HG02870 (cell line): ENCODE measurements at regions not wholly inside any gene's neighbourhood (a gene's known extent, or its start where the extent isn't known, plus 50 kb on each side); places are given as distances from the start of the nearest gene placed in this dataset.
A peak's percentile ranks its signal among the peaks of the same experiment; 100 is the strongest.
"Not testable (repeated sequence)": the region's sequence is repeated elsewhere in the genome, so short reads cannot be mapped to it uniquely, and the experiment has no call there.

Experiments used
- ATAC-seq: cut with Tn5 transposase; IDR thresholded peaks from one replicate; pipeline ENCODE4 v1.9.1; 2021; ENCODE audit warnings: mild to moderate bottlenecking, moderate library complexity; ENCODE audit not compliant: unreplicated experiment

- ATAC-seq = peak; percentile 100
Observed at GRCh38 chr6:100228834-100229441, 234.9 kb upstream of the MCHR2 start.

GRCh38 chr6:100228437-100228833 lies 234.4 kb upstream of the MCHR2 start:
- ATAC-seq = peak; percentile 14

- ATAC-seq = no peak
Observed at GRCh38 chr6:100226811-100227210, 232.8 kb upstream of the MCHR2 start.

GRCh38 chr6:100223952-100224351 lies 229.9 kb upstream of the MCHR2 start:
- ATAC-seq = not testable (repeated sequence)

- ATAC-seq = no peak
Observed at GRCh38 chr6:100220543-100220942, 226.5 kb upstream of the MCHR2 start.

GRCh38 chr6:100217225-100218012 lies 223.4 kb upstream of the MCHR2 start:
- no peak for ATAC-seq

- ATAC-seq = no peak
Observed at GRCh38 chr6:100216760-100217159, 222.7 kb upstream of the MCHR2 start.

- ATAC-seq = no peak
Observed at GRCh38 chr6:100212131-100212530, 218.1 kb upstream of the MCHR2 start.

GRCh38 chr6:100210137-100211117 lies 216.4 kb upstream of the MCHR2 start:
- no peak for ATAC-seq

- no peak for ATAC-seq
Observed at GRCh38 chr6:100209323-100210136, 215.5 kb upstream of the MCHR2 start.

- no peak for ATAC-seq
Observed at GRCh38 chr6:100203400-100203799, 209.4 kb upstream of the MCHR2 start.

- ATAC-seq = no peak
Observed at GRCh38 chr6:100202417-100203194, 208.6 kb upstream of the MCHR2 start.

GRCh38 chr6:100196214-100196982 lies 202.4 kb upstream of the MCHR2 start:
- ATAC-seq = not testable (repeated sequence)

GRCh38 chr6:100195244-100195643 lies 201.2 kb upstream of the MCHR2 start:
- ATAC-seq = not testable (repeated sequence)

GRCh38 chr6:100194535-100194934 lies 200.5 kb upstream of the MCHR2 start:
- ATAC-seq = no peak

GRCh38 chr6:100188754-100189153 lies 194.7 kb upstream of the MCHR2 start:
- no peak for ATAC-seq

- no peak for ATAC-seq
Observed at GRCh38 chr6:100186552-100186951, 192.5 kb upstream of the MCHR2 start.

- no peak for ATAC-seq
Observed at GRCh38 chr6:100185615-100186014, 191.6 kb upstream of the MCHR2 start.

GRCh38 chr6:100184473-100184872 lies 190.4 kb upstream of the MCHR2 start:
- no peak for ATAC-seq
